Endothelial cell (in vitro differentiated cells): ENCODE measurements at regions not wholly inside any gene's neighbourhood (a gene's known extent, or its start where the extent isn't known, plus 50 kb on each side); places are given as distances from the start of the nearest gene placed in this dataset.

Experiments used
- DNase-seq: peaks from one replicate; pipeline ENCODE4 v3.0.0; 2021; ENCODE audit warnings: low spot score
- H3K27ac Mint-ChIP-seq: one replicate; pipeline ENCODE4 v1.8.0; 2021; ENCODE audit warnings: mixed read lengths, inconsistent platforms; ENCODE audit not compliant: unreplicated experiment
- H3K27me3 Mint-ChIP-seq: one replicate; pipeline ENCODE4 v1.8.0; 2021; ENCODE audit warnings: mild to moderate bottlenecking, moderate library complexity, mixed read lengths, inconsistent platforms; ENCODE audit not compliant: unreplicated experiment
- H3K36me3 Mint-ChIP-seq: one replicate; pipeline ENCODE4 v1.8.0; 2021; ENCODE audit warnings: mild to moderate bottlenecking, low read depth, mixed read lengths, inconsistent platforms; ENCODE audit not compliant: unreplicated experiment
- H3K4me1 Mint-ChIP-seq: one replicate; pipeline ENCODE4 v1.8.0; 2021; ENCODE audit warnings: mild to moderate bottlenecking, mixed read lengths, inconsistent platforms; ENCODE audit not compliant: unreplicated experiment
- H3K4me3 Mint-ChIP-seq: one replicate; pipeline ENCODE4 v1.8.0; 2021; ENCODE audit warnings: mild to moderate bottlenecking, mixed read lengths, inconsistent platforms; ENCODE audit not compliant: unreplicated experiment
- H3K9me3 Mint-ChIP-seq: one replicate; pipeline ENCODE4 v1.8.0; 2021; ENCODE audit warnings: mixed read lengths, inconsistent platforms; ENCODE audit not compliant: unreplicated experiment
- TF ChIP-seq, protein P1 (sequence below): fragments of 200-600 bp; sonication (generic); IDR thresholded peaks from one replicate; pipeline ENCODE4 v1.5.0; 2021; ENCODE audit warnings: antibody characterized with exemption; ENCODE audit not compliant: unreplicated experiment

DNA sequence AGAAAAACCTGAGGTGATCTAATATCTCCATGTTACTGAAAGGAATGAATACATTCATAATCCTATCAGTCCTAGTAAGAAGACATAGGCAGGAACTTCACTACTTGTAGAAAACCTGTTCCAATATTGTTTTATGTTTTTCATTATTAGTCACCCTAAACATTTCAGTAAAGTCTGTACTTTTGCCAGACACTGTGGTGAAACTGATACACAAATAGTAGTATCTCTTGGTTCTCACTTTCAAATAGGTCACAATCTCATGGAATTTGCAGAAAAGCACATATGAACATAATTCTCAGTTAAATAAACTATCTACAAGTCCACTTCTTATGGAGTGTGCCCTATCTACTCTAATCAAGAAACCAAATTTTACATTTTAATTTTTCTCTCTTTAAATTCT, 88.3 kb upstream of the PCDH9 start:
- Mint-ChIP-seq H3K27ac (no peak overlapping the region), H3K4me1 (no peaks in the 10 kb centered on the region), H3K27me3 (no peaks in the 10 kb centered on the region), H3K36me3 (no peaks in the 10 kb centered on the region), H3K4me3 (no peak overlapping the region), H3K9me3 (no peaks in the 10 kb centered on the region)
- TF ChIP-seq, protein P1, sequence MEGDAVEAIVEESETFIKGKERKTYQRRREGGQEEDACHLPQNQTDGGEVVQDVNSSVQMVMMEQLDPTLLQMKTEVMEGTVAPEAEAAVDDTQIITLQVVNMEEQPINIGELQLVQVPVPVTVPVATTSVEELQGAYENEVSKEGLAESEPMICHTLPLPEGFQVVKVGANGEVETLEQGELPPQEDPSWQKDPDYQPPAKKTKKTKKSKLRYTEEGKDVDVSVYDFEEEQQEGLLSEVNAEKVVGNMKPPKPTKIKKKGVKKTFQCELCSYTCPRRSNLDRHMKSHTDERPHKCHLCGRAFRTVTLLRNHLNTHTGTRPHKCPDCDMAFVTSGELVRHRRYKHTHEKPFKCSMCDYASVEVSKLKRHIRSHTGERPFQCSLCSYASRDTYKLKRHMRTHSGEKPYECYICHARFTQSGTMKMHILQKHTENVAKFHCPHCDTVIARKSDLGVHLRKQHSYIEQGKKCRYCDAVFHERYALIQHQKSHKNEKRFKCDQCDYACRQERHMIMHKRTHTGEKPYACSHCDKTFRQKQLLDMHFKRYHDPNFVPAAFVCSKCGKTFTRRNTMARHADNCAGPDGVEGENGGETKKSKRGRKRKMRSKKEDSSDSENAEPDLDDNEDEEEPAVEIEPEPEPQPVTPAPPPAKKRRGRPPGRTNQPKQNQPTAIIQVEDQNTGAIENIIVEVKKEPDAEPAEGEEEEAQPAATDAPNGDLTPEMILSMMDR, result no peak
- DNase-seq, result no peak

DNA sequence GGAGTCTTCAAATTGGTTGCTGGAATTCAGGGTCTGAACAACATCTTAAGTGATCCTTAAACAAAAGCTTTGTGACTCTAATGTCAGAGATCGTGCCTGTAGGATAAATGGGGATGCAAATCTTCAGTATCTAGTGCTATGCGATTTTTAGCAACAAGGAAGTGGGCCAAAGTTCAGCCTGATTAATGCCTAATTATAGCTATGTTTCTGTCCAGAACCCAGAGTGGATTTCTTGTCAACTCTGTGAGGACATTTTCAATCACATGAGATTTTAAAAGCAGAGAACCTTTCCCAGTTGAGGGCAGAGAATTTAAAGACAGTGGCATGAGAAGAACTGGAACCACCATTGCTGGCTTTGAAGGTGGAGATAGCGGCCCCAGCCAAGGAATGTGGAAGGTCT, 84.3 kb upstream of the PCDH9 start:
- Mint-ChIP-seq H3K4me1 (no peaks in the 10 kb centered on the region), H3K36me3 (no peaks in the 10 kb centered on the region), H3K9me3 (no peaks in the 10 kb centered on the region), H3K27me3 (no peaks in the 10 kb centered on the region), H3K27ac (no peak overlapping the region), H3K4me3 (no peak overlapping the region)
- DNase-seq, result no peak
- TF ChIP-seq, protein P1, result no peak

DNA sequence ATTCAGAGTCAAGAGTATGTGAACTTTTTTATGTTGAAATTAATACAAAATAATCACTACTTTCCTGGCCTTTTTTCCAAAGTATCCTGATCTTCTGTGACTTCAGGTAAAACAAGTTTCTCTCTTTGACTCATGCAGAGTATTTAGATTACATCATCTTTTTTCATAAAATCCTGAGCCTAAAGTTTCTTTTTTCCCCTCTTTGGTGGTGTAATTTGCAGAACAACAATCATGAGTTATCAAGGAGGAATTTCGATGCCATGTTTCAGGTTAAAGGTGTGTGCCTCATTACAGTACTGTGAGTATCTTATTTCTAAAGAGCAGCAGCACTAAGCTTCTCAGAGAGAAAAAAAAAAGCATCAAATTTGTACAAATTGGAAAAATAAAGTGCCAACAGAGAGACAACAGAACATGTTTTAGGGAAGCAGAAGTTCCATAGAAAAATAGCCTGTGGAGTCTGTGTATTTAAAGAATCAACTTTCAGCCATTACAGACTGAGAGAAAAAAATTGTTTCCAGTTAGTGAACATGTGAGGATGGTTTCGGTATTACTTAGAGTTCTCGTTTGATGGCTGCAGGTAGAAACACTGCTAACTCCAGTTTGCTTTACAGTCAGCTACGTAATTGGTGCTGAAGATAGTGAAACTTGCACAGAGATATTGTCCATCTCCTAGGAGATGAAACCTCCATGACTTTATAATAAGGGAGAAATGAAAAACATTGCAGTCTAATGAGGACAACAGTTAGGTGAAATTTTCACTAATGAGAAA, 78.1 kb upstream of the PCDH9 start:
- no peak for DNase-seq
- Mint-ChIP-seq H3K27ac (no peak overlapping the region), H3K36me3 (no peaks in the 10 kb centered on the region), H3K4me3 (no peak overlapping the region), H3K27me3 (no peaks in the 10 kb centered on the region), H3K4me1 (no peaks in the 10 kb centered on the region), H3K9me3 (no peaks in the 10 kb centered on the region)
- TF ChIP-seq, protein P1, result no peak

DNA sequence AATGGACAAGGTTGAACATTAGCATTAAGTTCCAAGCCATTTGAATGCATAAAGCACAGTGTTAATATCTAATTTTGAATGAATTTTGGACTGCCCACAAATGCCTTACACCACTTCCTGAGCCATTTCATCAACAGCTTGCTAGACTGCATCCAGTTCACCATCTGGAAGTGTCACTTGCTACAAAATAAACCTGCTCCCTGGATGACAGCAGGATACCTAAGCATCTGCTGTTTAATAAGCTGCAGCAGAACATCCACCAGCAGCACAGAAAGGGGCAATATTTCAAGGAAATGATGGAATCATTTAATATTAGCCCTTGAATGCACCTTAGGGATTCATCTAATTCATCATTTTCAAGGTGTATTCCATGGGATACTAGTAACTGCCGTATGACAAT, 76.6 kb upstream of the PCDH9 start:
- Mint-ChIP-seq H3K27ac (no peak overlapping the region), H3K4me3 (no peak overlapping the region), H3K36me3 (no peaks in the 10 kb centered on the region), H3K9me3 (no peaks in the 10 kb centered on the region), H3K4me1 (no peaks in the 10 kb centered on the region), H3K27me3 (no peaks in the 10 kb centered on the region)
- TF ChIP-seq, protein P1, result no peak
- DNase-seq, result no peak

DNA sequence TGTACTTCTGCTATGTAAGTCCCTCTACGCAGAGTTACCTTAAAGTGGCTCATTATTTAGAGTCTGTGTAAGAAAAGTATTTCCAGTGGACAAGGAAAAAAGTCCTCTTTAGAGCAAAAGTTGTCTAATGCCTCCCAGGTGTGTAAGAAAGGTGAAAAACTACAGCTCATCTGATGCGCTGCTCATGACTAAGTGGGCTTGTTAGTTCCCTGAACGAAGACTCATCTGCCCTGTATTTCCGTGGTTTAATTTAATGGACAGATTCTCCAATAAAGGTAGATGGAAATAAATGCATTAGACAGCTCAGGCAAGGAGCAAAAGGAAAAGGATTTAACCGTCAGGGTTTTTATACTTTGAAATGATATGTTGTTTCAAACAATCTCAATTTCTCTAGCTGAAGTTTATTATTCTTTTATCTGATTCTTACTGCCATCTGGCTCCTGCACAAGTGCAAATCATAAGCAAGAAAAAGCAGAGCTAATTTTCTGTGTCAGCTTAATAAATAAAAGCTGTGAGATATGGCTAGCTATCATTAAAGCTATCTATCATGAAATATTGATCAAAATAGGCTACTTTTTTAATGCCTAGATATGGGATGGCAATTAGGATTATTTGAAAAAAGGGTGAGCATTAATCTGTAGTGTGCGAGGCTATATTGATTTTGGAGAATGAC, 73.7 kb upstream of the PCDH9 start:
- Mint-ChIP-seq H3K4me3 (no peak overlapping the region), H3K36me3 (no peaks in the 10 kb centered on the region), H3K27me3 (no peaks in the 10 kb centered on the region), H3K4me1 (peaks cover 10% of the 10 kb centered on the region), H3K9me3 (no peaks in the 10 kb centered on the region), H3K27ac (no peak overlapping the region)
- TF ChIP-seq, protein P1, result no peak
- no peak for DNase-seq
